Peyer's patch (tissue), 4 donors: ENCODE measurements at regions not wholly inside any gene's neighbourhood (a gene's known extent, or its start where the extent isn't known, plus 50 kb on each side); places are given as distances from the start of the nearest gene placed in this dataset.

Experiments used
- POLR2A ChIP-seq, 2 donors: fragments of 450-650 bp; IDR thresholded peaks; one replicate each; pipeline ENCODE4 v1.5.1; 2017; ENCODE audit warnings: antibody characterized with exemption in 2 of 2, mild to moderate bottlenecking in 2 of 2, moderate library complexity in 2 of 2
- TF ChIP-seq, protein P1 (sequence below), 6 experiments: fragments of 450-650 bp in 4 of 6; fragments of 200-600 bp in 2 of 6; sonication (generic) in 1 of 6; IDR thresholded peaks; one replicate each; pipeline ENCODE4 v1.5.1; 2017 to 2019; ENCODE audit warnings: antibody characterized with exemption in 6 of 6, mild to moderate bottlenecking in 3 of 6, moderate library complexity in 1 of 6

DNA sequence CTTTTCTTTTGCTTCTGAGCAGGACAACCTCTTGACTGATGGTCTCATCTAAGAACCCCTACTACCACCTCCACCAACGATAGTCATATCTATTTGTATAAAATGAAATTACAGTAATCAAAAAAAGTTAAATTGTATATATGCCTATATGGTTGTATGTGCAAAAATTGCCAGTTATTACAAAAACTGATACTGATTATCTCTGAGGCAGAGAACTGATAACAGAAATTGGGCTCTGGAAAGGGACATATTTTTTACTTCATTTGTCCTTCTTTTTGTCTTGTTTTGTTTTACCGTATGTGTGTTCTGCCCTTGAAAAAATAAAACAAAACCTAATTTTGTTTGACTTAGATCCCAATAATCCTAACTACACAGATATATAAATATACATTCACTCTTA lies 574.4 kb upstream of the NOX3 start:
- no peak for TF ChIP-seq POLR2A (IDR thresholded peaks at IDR 0.05)
- TF ChIP-seq, protein P1, sequence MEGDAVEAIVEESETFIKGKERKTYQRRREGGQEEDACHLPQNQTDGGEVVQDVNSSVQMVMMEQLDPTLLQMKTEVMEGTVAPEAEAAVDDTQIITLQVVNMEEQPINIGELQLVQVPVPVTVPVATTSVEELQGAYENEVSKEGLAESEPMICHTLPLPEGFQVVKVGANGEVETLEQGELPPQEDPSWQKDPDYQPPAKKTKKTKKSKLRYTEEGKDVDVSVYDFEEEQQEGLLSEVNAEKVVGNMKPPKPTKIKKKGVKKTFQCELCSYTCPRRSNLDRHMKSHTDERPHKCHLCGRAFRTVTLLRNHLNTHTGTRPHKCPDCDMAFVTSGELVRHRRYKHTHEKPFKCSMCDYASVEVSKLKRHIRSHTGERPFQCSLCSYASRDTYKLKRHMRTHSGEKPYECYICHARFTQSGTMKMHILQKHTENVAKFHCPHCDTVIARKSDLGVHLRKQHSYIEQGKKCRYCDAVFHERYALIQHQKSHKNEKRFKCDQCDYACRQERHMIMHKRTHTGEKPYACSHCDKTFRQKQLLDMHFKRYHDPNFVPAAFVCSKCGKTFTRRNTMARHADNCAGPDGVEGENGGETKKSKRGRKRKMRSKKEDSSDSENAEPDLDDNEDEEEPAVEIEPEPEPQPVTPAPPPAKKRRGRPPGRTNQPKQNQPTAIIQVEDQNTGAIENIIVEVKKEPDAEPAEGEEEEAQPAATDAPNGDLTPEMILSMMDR (IDR thresholded peaks at IDR 0.05): no peak
